ENCODE measurements at regions not wholly inside any gene's neighbourhood (a gene's known extent, or its start where the extent isn't known, plus 50 kb on each side); places are given as distances from the start of the nearest gene placed in this dataset.

GRCh38 chr4:82071951-82072350 is 301.8 kb downstream of the HNRNPD start:
- no peak overlapping the region for H3K9ac ChIP-seq (ENCODE audit: low read depth, low read length)
- no peak overlapping the region for H3K4me3 ChIP-seq (ENCODE audit: low read length)
- no peak overlapping the region for H3K27ac ChIP-seq (ENCODE audit: low read depth, low read length)
- no peaks in the 10 kb centered on the region for H3K9me3 ChIP-seq (ENCODE audit: insufficient read depth, low read depth, low read length)
- H3K27me3 ChIP-seq (ENCODE audit: insufficient read depth, low read length), result no peaks in the 10 kb centered on the region
- H3K4me1 ChIP-seq (ENCODE audit: insufficient read depth, low read length), result peaks cover 12% of the 10 kb centered on the region
- no peaks in the 10 kb centered on the region for H3K36me3 ChIP-seq (ENCODE audit: insufficient read depth, low read length)

GRCh38 chr4:82069883-82070638 is 303.7 kb downstream of the HNRNPD start:
- H3K36me3 ChIP-seq (ENCODE audit: insufficient read depth, low read length), result no peaks in the 10 kb centered on the region
- H3K4me3 ChIP-seq (ENCODE audit: low read length), result no peak overlapping the region
- H3K9me3 ChIP-seq (ENCODE audit: insufficient read depth, low read depth, low read length), result no peaks in the 10 kb centered on the region
- no peaks in the 10 kb centered on the region for H3K27me3 ChIP-seq (ENCODE audit: insufficient read depth, low read length)
- no peak overlapping the region for H3K9ac ChIP-seq (ENCODE audit: low read depth, low read length)
- peaks cover 12% of the 10 kb centered on the region for H3K4me1 ChIP-seq (ENCODE audit: insufficient read depth, low read length)
- WGBS, result 89% methylated on average over 4 of the region's 4 CpGs
- H3K27ac ChIP-seq (ENCODE audit: low read depth, low read length), result no peak overlapping the region

DNA sequence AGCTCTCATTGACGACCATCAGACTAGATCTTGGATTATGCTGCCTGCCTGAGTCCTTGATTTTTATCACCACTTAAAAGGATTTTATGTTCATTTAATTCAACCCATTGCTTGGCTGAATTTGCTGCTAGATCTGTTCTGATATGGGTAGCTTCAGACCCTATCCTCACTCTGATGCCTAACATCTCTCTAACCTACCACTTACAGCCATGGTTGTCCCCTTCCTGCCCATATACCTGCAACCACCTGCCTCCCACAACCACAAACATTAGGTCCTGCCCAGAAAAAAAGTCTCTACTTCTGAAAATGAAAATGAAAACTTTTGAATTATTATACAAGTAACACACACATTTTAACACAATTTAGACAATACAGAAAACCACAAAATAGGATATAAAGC is 310.8 kb downstream of the HNRNPD start:
- no peaks in the 10 kb centered on the region for H3K4me1 ChIP-seq (ENCODE audit: insufficient read depth, low read length)
- H3K27me3 ChIP-seq (ENCODE audit: insufficient read depth, low read length), result no peaks in the 10 kb centered on the region
- no peak overlapping the region for H3K9ac ChIP-seq (ENCODE audit: low read depth, low read length)
- H3K36me3 ChIP-seq (ENCODE audit: insufficient read depth, low read length), result no peaks in the 10 kb centered on the region
- H3K27ac ChIP-seq (ENCODE audit: low read depth, low read length), result no peak overlapping the region
- WGBS, result 84% methylated on average over 1 of the region's 1 CpG
- no peaks in the 10 kb centered on the region for H3K9me3 ChIP-seq (ENCODE audit: insufficient read depth, low read depth, low read length)
- H3K4me3 ChIP-seq (ENCODE audit: low read length), result no peak overlapping the region

GRCh38 chr4:82057990-82058544 is 315.7 kb downstream of the HNRNPD start:
- Histone ChIP-seq H3K27me3 (ENCODE audit: insufficient read depth, low read length) (no peaks in the 10 kb centered on the region), H3K4me3 (ENCODE audit: low read length) (no peak overlapping the region), H3K9ac (ENCODE audit: low read depth, low read length) (no peak overlapping the region), H3K36me3 (ENCODE audit: insufficient read depth, low read length) (no peaks in the 10 kb centered on the region), H3K4me1 (ENCODE audit: insufficient read depth, low read length) (no peaks in the 10 kb centered on the region), H3K27ac (ENCODE audit: low read depth, low read length) (no peak overlapping the region), H3K9me3 (ENCODE audit: insufficient read depth, low read depth, low read length) (0 out of 2 replicates have a peak, but pooled peaks cover 3% of the 10 kb centered on the region)
- 100% methylated on average over 1 of the region's 1 CpG for WGBS

GRCh38 chr4:82055156-82055555 is 318.6 kb downstream of the HNRNPD start:
- WGBS, result 98% methylated on average over 1 of the region's 1 CpG
- no peaks in the 10 kb centered on the region for H3K27me3 ChIP-seq (ENCODE audit: insufficient read depth, low read length)
- H3K36me3 ChIP-seq (ENCODE audit: insufficient read depth, low read length), result no peaks in the 10 kb centered on the region
- 0 out of 2 replicates have a peak, but pooled peaks cover 3% of the 10 kb centered on the region for H3K9me3 ChIP-seq (ENCODE audit: insufficient read depth, low read depth, low read length)
- H3K4me1 ChIP-seq (ENCODE audit: insufficient read depth, low read length), result no peaks in the 10 kb centered on the region
- no peak overlapping the region for H3K9ac ChIP-seq (ENCODE audit: low read depth, low read length)
- H3K27ac ChIP-seq (ENCODE audit: low read depth, low read length), result no peak overlapping the region
- no peak overlapping the region for H3K4me3 ChIP-seq (ENCODE audit: low read length)

DNA sequence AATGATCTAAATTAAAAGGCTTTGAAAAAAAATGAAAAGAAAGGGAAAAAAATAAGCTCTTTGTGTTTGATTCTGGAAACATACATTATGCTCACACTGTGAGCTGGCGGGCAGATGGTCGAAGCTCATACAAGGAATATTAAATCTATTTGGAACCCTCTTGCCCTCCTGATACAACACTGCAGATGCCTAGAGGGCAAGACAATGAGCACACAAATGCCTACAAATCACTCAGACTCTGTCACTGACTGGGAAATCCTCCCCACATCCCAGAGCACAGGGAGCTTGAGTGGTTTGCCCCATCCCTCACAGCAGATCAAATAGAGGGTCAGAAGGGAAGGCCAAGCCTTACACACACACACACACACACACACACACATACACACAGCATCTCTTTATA is 320.4 kb downstream of the HNRNPD start:
- no peak overlapping the region for H3K27ac ChIP-seq (ENCODE audit: low read depth, low read length)
- no peak overlapping the region for H3K4me3 ChIP-seq (ENCODE audit: low read length)
- no peaks in the 10 kb centered on the region for H3K27me3 ChIP-seq (ENCODE audit: insufficient read depth, low read length)
- no peaks in the 10 kb centered on the region for H3K36me3 ChIP-seq (ENCODE audit: insufficient read depth, low read length)
- 0 out of 2 replicates have a peak, but pooled peaks cover 3% of the 10 kb centered on the region for H3K9me3 ChIP-seq (ENCODE audit: insufficient read depth, low read depth, low read length)
- 95% methylated on average over 2 of the region's 2 CpGs for WGBS
- H3K4me1 ChIP-seq (ENCODE audit: insufficient read depth, low read length), result no peaks in the 10 kb centered on the region
- no peak overlapping the region for H3K9ac ChIP-seq (ENCODE audit: low read depth, low read length)

- Histone ChIP-seq H3K4me3 (ENCODE audit: low read length) (no peak overlapping the region), H3K27me3 (ENCODE audit: insufficient read depth, low read length) (peaks cover 10% of the 10 kb centered on the region; the same call in 1 of the 2 replicates), H3K9ac (ENCODE audit: low read depth, low read length) (no peak overlapping the region), H3K27ac (ENCODE audit: low read depth, low read length) (no peak overlapping the region), H3K4me1 (ENCODE audit: insufficient read depth, low read length) (no peaks in the 10 kb centered on the region), H3K9me3 (ENCODE audit: insufficient read depth, low read depth, low read length) (no peaks in the 10 kb centered on the region), H3K36me3 (ENCODE audit: insufficient read depth, low read length) (no peaks in the 10 kb centered on the region)
- WGBS, result 99% methylated on average over 2 of the region's 2 CpGs
Measured at GRCh38 chr4:82050796-82051195, 323.0 kb downstream of the HNRNPD start.

DNA sequence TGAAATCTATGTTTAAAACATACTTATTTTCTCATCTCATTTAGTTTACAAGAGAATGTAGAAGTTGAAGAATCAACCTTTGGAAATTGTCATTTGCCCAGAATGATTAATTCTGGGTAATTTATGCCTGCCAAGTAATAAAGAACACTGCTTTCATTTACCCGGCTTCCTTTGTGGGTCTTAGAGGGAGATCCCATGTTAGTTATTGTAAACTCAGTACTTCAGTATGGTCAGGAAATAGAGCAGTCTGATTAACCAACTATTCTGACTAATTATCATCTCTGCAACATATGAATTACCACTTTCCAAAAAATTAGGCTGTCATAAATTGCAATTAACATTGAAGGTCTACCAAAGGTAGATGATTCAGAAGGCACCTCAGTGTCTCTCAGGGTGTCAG is 324.5 kb downstream of the HNRNPD start:
- 82% methylated on average over 1 of the region's 1 CpG for WGBS
- no peak overlapping the region for H3K9ac ChIP-seq (ENCODE audit: low read depth, low read length)
- H3K9me3 ChIP-seq (ENCODE audit: insufficient read depth, low read depth, low read length), result no peaks in the 10 kb centered on the region
- no peaks in the 10 kb centered on the region; the same call in 1 of the 2 replicates for H3K4me1 ChIP-seq (ENCODE audit: insufficient read depth, low read length)
- H3K27ac ChIP-seq (ENCODE audit: low read depth, low read length), result no peak overlapping the region
- peaks cover 23% of the 10 kb centered on the region for H3K27me3 ChIP-seq (ENCODE audit: insufficient read depth, low read length)
- H3K36me3 ChIP-seq (ENCODE audit: insufficient read depth, low read length), result no peaks in the 10 kb centered on the region
- H3K4me3 ChIP-seq (ENCODE audit: low read length), result no peak overlapping the region

DNA sequence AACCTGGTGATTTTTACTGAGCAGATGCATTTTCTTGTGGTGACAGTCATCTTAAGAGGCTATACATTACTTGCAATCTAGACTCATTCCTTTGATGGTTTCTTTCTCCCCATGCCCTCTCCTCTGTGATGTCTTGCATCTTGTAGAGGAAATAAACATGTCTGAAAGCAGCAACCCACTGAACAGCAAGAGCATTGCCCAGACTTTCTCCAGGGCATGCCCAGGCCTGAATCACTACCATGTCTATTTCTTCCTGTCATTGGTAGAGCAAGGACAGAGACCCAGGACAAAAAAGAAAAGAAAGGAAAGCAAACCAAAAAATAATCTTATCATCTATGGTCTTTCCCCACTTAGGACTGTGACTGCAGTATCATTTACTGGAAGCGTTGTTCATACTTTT is 326.1 kb downstream of the HNRNPD start:
- H3K9me3 ChIP-seq (ENCODE audit: insufficient read depth, low read depth, low read length), result no peaks in the 10 kb centered on the region
- WGBS, result 91% methylated on average over 1 of the region's 1 CpG
- H3K36me3 ChIP-seq (ENCODE audit: insufficient read depth, low read length), result no peaks in the 10 kb centered on the region
- no peak overlapping the region for H3K27ac ChIP-seq (ENCODE audit: low read depth, low read length)
- H3K4me1 ChIP-seq (ENCODE audit: insufficient read depth, low read length), result peaks cover 9% of the 10 kb centered on the region
- peaks cover 34% of the 10 kb centered on the region for H3K27me3 ChIP-seq (ENCODE audit: insufficient read depth, low read length)
- no peak overlapping the region for H3K9ac ChIP-seq (ENCODE audit: low read depth, low read length)
- H3K4me3 ChIP-seq (ENCODE audit: low read length), result no peak overlapping the region

DNA sequence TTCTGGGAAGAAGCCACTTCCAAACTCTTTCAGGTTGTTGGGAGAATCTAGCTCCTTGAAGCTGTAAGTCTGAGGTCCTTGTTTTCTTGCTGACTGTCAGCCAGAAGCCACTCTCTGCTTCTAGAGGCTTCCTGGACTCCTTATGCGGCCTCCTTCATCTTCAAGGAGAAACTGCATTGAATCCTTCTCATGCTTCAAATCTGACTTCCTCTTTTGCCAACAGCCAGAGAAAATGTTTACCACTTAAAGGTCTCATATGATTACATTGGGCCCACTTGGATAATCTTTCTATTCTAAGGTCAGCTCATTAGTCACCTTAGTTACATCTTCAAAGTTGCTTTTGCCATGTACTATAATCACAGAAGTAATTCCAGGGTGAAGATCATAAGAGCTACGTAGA is 327.0 kb downstream of the HNRNPD start:
- Histone ChIP-seq H3K9ac (ENCODE audit: low read depth, low read length) (no peak overlapping the region), H3K4me3 (ENCODE audit: low read length) (no peak overlapping the region), H3K27ac (ENCODE audit: low read depth, low read length) (no peak overlapping the region), H3K4me1 (ENCODE audit: insufficient read depth, low read length) (peaks cover 12% of the 10 kb centered on the region), H3K27me3 (ENCODE audit: insufficient read depth, low read length) (peaks cover 43% of the 10 kb centered on the region), H3K36me3 (ENCODE audit: insufficient read depth, low read length) (no peaks in the 10 kb centered on the region), H3K9me3 (ENCODE audit: insufficient read depth, low read depth, low read length) (no peaks in the 10 kb centered on the region)
- 96% methylated on average over 2 of the region's 2 CpGs for WGBS

- H3K36me3 ChIP-seq (ENCODE audit: insufficient read depth, low read length), result no peaks in the 10 kb centered on the region
- WGBS, result 80% methylated on average over 5 of the region's 5 CpGs
- no peak overlapping the region for H3K27ac ChIP-seq (ENCODE audit: low read depth, low read length)
- no peaks in the 10 kb centered on the region for H3K9me3 ChIP-seq (ENCODE audit: insufficient read depth, low read depth, low read length)
- H3K9ac ChIP-seq (ENCODE audit: low read depth, low read length), result no peak overlapping the region
- H3K27me3 ChIP-seq (ENCODE audit: insufficient read depth, low read length), result peaks cover 52% of the 10 kb centered on the region
- H3K4me1 ChIP-seq (ENCODE audit: insufficient read depth, low read length), result peaks cover 12% of the 10 kb centered on the region
- peak overlapping the region; percentile 74 for H3K4me3 ChIP-seq (ENCODE audit: low read length)
Measured at GRCh38 chr4:82045267-82045666, 328.5 kb downstream of the HNRNPD start.

Measured in HUES64 (cell line).